K562 (cell line): ENCODE measurements at regions not wholly inside any gene's neighbourhood (a gene's known extent, or its start where the extent isn't known, plus 50 kb on each side); places are given as distances from the start of the nearest gene placed in this dataset.

Experiments
- ATAC-seq: fragments of 200-7000 bp; cut with Tn5 transposase; 3 replicates; pipeline ENCODE4 v1.9.1; 2020; ENCODE audit warnings: moderate library complexity
- BruUV-seq: library from RNA; stranded (reverse); fragments of 400-500 nt; replicated peaks from 2 replicates; lab custom pipeline; 2021; lab: Mats Ljungman, UMichigan
- CTCF ChIA-PET: fragments of 300-600 bp; formaldehyde crosslinking; extraction: SDS; loops from one replicate; lab custom pipeline; 2021; ENCODE audit warnings: low intra/inter-chr PET ratio; lab: Yijun Ruan, JAX
- POLR2A ChIA-PET: fragments of 300-600, 350-650 bp; sonication (Branson Sonifier 250); formaldehyde crosslinking; extraction: SDS; loops from one replicate; lab custom pipeline; 2021; ENCODE audit warnings: antibody characterized with exemption, inconsistent platforms; lab: Yijun Ruan, JAX
- DNase-seq, 4 experiments: peaks; one replicate each; pipeline versions ENCODE4 v3.0.0 to v3.0.0-alpha.2; 2011 to 2018; ENCODE audit warnings: low spot score in 3 of 4, mixed read lengths in 3 of 4; ENCODE audit errors: extremely low read depth in 1 of 4
- FAIRE-seq: peaks from 2 replicates; lab custom pipeline; 2011; peaks lifted over from hg19 to GRCh38; lab: Jason Lieb, UNC
- H2AFZ ChIP-seq: 2 replicates; pipeline ENCODE4 v1.6.0; 2011; ENCODE audit warnings: low read depth, low read length, control low read depth, inconsistent platforms
- H3K27ac ChIP-seq: fragments of 200-600 bp; 3 replicates; pipeline ENCODE4 v1.8.0; 2011; ENCODE audit warnings: low read depth, mild to moderate bottlenecking, control low read depth, inconsistent platforms, low read length, moderate library complexity, mixed read lengths; ENCODE audit errors: extremely low read depth
- H3K27me3 ChIP-seq, 2 experiments: fragments of 300-600 bp in 1 of 2; 2 replicates in 1 of 2; 3 replicates in 1 of 2; pipeline versions ENCODE4 v1.6.0 to v1.8.0; 2011; ENCODE audit warnings: inconsistent platforms in 2 of 2, low read length in 2 of 2, mild to moderate bottlenecking in 1 of 2, mixed read lengths in 1 of 2, moderate library complexity in 1 of 2; ENCODE audit not compliant: control insufficient read depth in 2 of 2, insufficient read depth in 2 of 2
- H3K36me3 ChIP-seq: fragments of 300-600 bp; 3 replicates; pipeline ENCODE4 v1.8.0; 2011; ENCODE audit warnings: mild to moderate bottlenecking, low read length, inconsistent platforms; ENCODE audit not compliant: control insufficient read depth, insufficient read depth
- H3K4me1 ChIP-seq, 2 experiments: fragments of 200-600 bp in 1 of 2; replicated peaks in 1 of 2; 2 replicates in 1 of 2; 3 replicates in 1 of 2; pipeline versions ENCODE4 v1.5.1 to v1.8.0; 2011; ENCODE audit warnings: inconsistent platforms in 2 of 2, low read length in 2 of 2, mild to moderate bottlenecking in 1 of 2, mixed read lengths in 1 of 2, moderate library complexity in 1 of 2; ENCODE audit not compliant: control insufficient read depth in 2 of 2, insufficient read depth in 2 of 2
- H3K4me2 ChIP-seq: 2 replicates; pipeline ENCODE4 v1.6.1; 2011; ENCODE audit warnings: low read length, control low read depth, inconsistent platforms, mixed read lengths; ENCODE audit not compliant: insufficient read depth
- H3K4me3 ChIP-seq: fragments of 200-600 bp; sonication (generic), shearing (Covaris generic); 2 replicates; pipeline ENCODE4 v1.5.1; 2016; ENCODE audit warnings: control low read depth, inconsistent platforms
- H3K79me2 ChIP-seq: fragments of 200-600 bp; 3 replicates; pipeline ENCODE4 v1.8.0; 2011; ENCODE audit warnings: low read length, inconsistent platforms; ENCODE audit not compliant: control insufficient read depth, insufficient read depth
- H3K9ac ChIP-seq, 2 experiments: 2 replicates each; pipeline versions ENCODE4 v1.6.0 to v1.6.1; 2011; ENCODE audit warnings: low read depth in 2 of 2, low read length in 2 of 2, control low read depth in 1 of 2, inconsistent platforms in 1 of 2, mild to moderate bottlenecking in 1 of 2, mixed read lengths in 1 of 2; ENCODE audit not compliant: insufficient read depth in 1 of 2
- H3K9me1 ChIP-seq: one replicate; pipeline ENCODE4 v1.6.0; 2011; ENCODE audit warnings: inconsistent platforms, mild to moderate bottlenecking, low read length, moderate library complexity; ENCODE audit not compliant: control insufficient read depth, insufficient read depth
- H3K9me3 ChIP-seq: replicated peaks from 2 replicates; pipeline ENCODE4 v1.5.1; 2011; ENCODE audit warnings: low read depth, low read length, inconsistent platforms; ENCODE audit not compliant: control insufficient read depth, insufficient read depth
- H4K20me1 ChIP-seq: replicated peaks from 2 replicates; pipeline ENCODE4 v1.6.1; 2011; ENCODE audit warnings: low read length, inconsistent platforms, mixed read lengths; ENCODE audit not compliant: control insufficient read depth, insufficient read depth
- L3MBTL2 ChIP-seq: fragments of 450-650 bp; IDR thresholded peaks from 2 replicates; pipeline ENCODE4 v1.6.1; 2016; ENCODE audit warnings: mild to moderate bottlenecking, moderate library complexity
- MED1 ChIP-seq: sonication (generic); formaldehyde crosslinking; IDR thresholded peaks from 2 replicates; pipeline ENCODE4 v1.8.1; 2023; ENCODE audit warnings: missing genetic modification reagents, borderline replicate concordance
- MTA2 ChIP-seq: fragments of 450-650 bp; IDR thresholded peaks from 2 replicates; pipeline ENCODE4 v1.6.1; 2016; ENCODE audit warnings: low read depth
- POLR2H ChIP-seq: IDR thresholded peaks from 2 replicates; pipeline ENCODE4 v1.6.1; 2016; ENCODE audit warnings: missing genetic modification characterization, low read depth, mild to moderate bottlenecking, control low read depth, missing compliant biosample characterization, moderate library complexity
- PRMT5 ChIP-seq: sonication (generic); formaldehyde crosslinking; IDR thresholded peaks from 2 replicates; pipeline ENCODE4 v1.5.0; 2020; ENCODE audit warnings: missing genetic modification reagents
- RAD21 ChIP-seq, 2 experiments: fragments of 250-450 bp in 1 of 2; fragments of 450-650 bp in 1 of 2; sonication (Bioruptor Pico) in 1 of 2; formaldehyde crosslinking in 1 of 2; IDR thresholded peaks in 1 of 2; conservative IDR thresholded peaks in 1 of 2; 2 replicates each; pipeline versions ENCODE4 v1.4.0 to v1.8.0; 2020 to 2022; ENCODE audit warnings: mild to moderate bottlenecking in 2 of 2, moderate library complexity in 1 of 2
- RAD51 ChIP-seq: fragments of 450-650 bp; IDR thresholded peaks from 2 replicates; pipeline ENCODE4 v1.7.1; 2016; ENCODE audit warnings: low read depth, mild to moderate bottlenecking, borderline replicate concordance
- SRSF9 ChIP-seq: fragments of 200-400 bp; formaldehyde crosslinking; IDR thresholded peaks from 2 replicates; pipeline ENCODE4 v1.6.1; 2017; ENCODE audit warnings: low read depth, low read length, borderline replicate concordance
- ZNF77 ChIP-seq: fragments of 250-450 bp; sonication (Bioruptor Pico); IDR thresholded peaks from 2 replicates; pipeline ENCODE4 v1.5.0; 2020
- ZNF778 ChIP-seq: fragments of 450-650 bp; formaldehyde crosslinking; IDR thresholded peaks from 2 replicates; pipeline ENCODE4 v1.4.0; 2020; ENCODE audit warnings: mild to moderate bottlenecking, moderate library complexity
- WGBS: fragments of 100-300 bp; shearing (Covaris generic); methylation state at CpG from one replicate; pipeline ENCODE4 v1.1.6; 2016; ENCODE audit warnings: low coverage, mixed read lengths; ENCODE audit not compliant: insufficient coverage; ENCODE audit errors: missing lambda C conversion rate; 5-methylcytosine and 5-hydroxymethylcytosine counted together
- in situ Hi-C: fragments of 300-500 bp; cut with MboI; formaldehyde crosslinking; loops from 4 replicates; pipeline ENCODE4 v1.15.0; 2018; ENCODE audit warnings: inconsistent platforms, mixed read lengths
- intact Hi-C: fragments of 100-400 bp; cut with micrococcal nuclease; formaldehyde crosslinking; loops from 2 replicates; pipeline ENCODE4 v1.14.2; 2022
- TF ChIP-seq, protein P1 (sequence below), 3 experiments: IDR thresholded peaks in 2 of 3; conservative IDR thresholded peaks in 1 of 3; 2 replicates each; pipeline ENCODE4 v1.5.1; 2011 to 2012; ENCODE audit warnings: low read length in 3 of 3, mild to moderate bottlenecking in 3 of 3, control low read depth in 2 of 3, improper control_type of control experiment in 1 of 3, inconsistent platforms in 1 of 3, low read depth in 1 of 3, mixed read lengths in 1 of 3, moderate library complexity in 1 of 3; ENCODE audit not compliant: insufficient read depth in 2 of 3
- TF ChIP-seq, protein P2 (sequence below): fragments of 250-450 bp; sonication (Bioruptor Pico); IDR thresholded peaks from 2 replicates; pipeline ENCODE4 v1.8.0; 2021; ENCODE audit warnings: mild to moderate bottlenecking, moderate library complexity

GRCh38 chrX:80229626-80230025 lies 190.6 kb upstream of the TENT5D start (continued):
- TF ChIP-seq ZNF778 (CRISPR knock-in tag) = no peak
- no peak for TF ChIP-seq ZNF77 (CRISPR knock-in tag)
- TF ChIP-seq MTA2 = no peak

DNA sequence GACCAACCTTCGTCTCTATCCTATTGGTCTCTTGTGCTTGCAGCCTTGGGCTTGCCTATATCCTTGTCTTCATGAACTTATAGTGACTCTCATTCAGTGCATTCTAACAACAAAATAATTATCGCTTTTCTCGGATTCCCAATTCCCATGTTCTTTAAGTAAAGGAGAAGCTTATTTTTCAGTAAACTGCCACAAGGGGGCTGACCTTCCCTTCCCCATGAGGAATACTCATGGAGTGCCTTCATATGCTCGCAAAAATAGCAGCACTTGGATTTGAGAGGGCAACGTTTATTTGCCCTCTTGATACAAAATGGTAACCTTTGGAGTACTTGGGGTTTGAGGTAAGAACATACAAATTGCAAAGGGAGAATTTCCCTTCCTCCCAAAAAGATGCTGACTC lies 183.2 kb upstream of the TENT5D start:
- Histone ChIP-seq H3K36me3 (no peaks in the 10 kb centered on the region), H2AFZ (no peak overlapping the region), H3K4me2 (no peak overlapping the region), H3K27ac (no peak overlapping the region), H3K79me2 (no peaks in the 10 kb centered on the region), H3K9ac (no peak overlapping the region), H3K27me3 (no peaks in the 10 kb centered on the region), H3K4me3 (no peak overlapping the region), H4K20me1 (no peaks in the 10 kb centered on the region), H3K9me1 (no peaks in the 10 kb centered on the region), H3K9me3 (no peaks in the 10 kb centered on the region), H3K4me1 (no peaks in the 10 kb centered on the region)
- no peak for ATAC-seq
- no TSS peak for BruUV-seq
- ChIA-PET POLR2A (no interaction called here), CTCF (no interaction called here)
- FAIRE-seq = no peak
- peak in 3 of 4 experiments; percentile 7 to 37 (median 11) for DNase-seq
- WGBS = 1% methylated on average over 5 of the region's 5 CpGs
- TF ChIP-seq, protein P1, sequence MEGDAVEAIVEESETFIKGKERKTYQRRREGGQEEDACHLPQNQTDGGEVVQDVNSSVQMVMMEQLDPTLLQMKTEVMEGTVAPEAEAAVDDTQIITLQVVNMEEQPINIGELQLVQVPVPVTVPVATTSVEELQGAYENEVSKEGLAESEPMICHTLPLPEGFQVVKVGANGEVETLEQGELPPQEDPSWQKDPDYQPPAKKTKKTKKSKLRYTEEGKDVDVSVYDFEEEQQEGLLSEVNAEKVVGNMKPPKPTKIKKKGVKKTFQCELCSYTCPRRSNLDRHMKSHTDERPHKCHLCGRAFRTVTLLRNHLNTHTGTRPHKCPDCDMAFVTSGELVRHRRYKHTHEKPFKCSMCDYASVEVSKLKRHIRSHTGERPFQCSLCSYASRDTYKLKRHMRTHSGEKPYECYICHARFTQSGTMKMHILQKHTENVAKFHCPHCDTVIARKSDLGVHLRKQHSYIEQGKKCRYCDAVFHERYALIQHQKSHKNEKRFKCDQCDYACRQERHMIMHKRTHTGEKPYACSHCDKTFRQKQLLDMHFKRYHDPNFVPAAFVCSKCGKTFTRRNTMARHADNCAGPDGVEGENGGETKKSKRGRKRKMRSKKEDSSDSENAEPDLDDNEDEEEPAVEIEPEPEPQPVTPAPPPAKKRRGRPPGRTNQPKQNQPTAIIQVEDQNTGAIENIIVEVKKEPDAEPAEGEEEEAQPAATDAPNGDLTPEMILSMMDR (IDR thresholded peaks at IDR 0.05 in 2 of 3, conservative IDR thresholded peaks at IDR 0.05 in 1 of 3; ENCODE audit: insufficient read depth in 2 of 3, low read depth in 1 of 3, low read length in 3 of 3) = peak in 2 of 3 experiments; percentile 34 to 35; a peak in 3 of 6 replicates
- TF ChIP-seq L3MBTL2 (no peak), RAD21 (CRISPR knock-in tag; conservative IDR thresholded peaks at IDR 0.05 in 1 of 2, IDR thresholded peaks at IDR 0.05 in 1 of 2) (peak in 1 of 2 experiments; percentile 23; a peak in 1 of 4 replicates), RAD51 (no peak), SRSF9 (no peak), PRMT5 (CRISPR knock-in tag) (no peak), POLR2H (tag) (no peak), MED1 (CRISPR knock-in tag) (no peak)
- TF ChIP-seq, protein P2, sequence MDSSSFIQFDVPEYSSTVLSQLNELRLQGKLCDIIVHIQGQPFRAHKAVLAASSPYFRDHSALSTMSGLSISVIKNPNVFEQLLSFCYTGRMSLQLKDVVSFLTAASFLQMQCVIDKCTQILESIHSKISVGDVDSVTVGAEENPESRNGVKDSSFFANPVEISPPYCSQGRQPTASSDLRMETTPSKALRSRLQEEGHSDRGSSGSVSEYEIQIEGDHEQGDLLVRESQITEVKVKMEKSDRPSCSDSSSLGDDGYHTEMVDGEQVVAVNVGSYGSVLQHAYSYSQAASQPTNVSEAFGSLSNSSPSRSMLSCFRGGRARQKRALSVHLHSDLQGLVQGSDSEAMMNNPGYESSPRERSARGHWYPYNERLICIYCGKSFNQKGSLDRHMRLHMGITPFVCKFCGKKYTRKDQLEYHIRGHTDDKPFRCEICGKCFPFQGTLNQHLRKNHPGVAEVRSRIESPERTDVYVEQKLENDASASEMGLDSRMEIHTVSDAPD (CRISPR knock-in tag) = no peak
- in situ Hi-C loops (no loop called here), intact Hi-C loops (loop anchor here (5.0 to 10.0 kb wide), 2 partner anchors 340 to 408 kb away; no protein-coding TSS in a partner anchor)
